ENCODE measurements at regions not wholly inside any gene's neighbourhood (a gene's known extent, or its start where the extent isn't known, plus 50 kb on each side); places are given as distances from the start of the nearest gene placed in this dataset.

GRCh38 chr15:97443101-97443500 is 517.4 kb upstream of the ARRDC4 start:
- Histone ChIP-seq H3K9me3 (ENCODE audit: control insufficient read depth, low read length) (no peaks in the 10 kb centered on the region), H3K27ac (ENCODE audit: insufficient read depth, low read depth, low read length, poor library complexity, severe bottlenecking) (no peak overlapping the region), H3K4me1 (ENCODE audit: control insufficient read depth, insufficient read depth, low read length) (no peaks in the 10 kb centered on the region), H3K27me3 (ENCODE audit: control insufficient read depth, insufficient read depth, low read length, poor library complexity, severe bottlenecking) (no peaks in the 10 kb centered on the region), H3K4me3 (ENCODE audit: insufficient read depth, low read depth, low read length) (no peak overlapping the region), H3K36me3 (ENCODE audit: control insufficient read depth, insufficient read depth, low read length) (no peaks in the 10 kb centered on the region)
- WGBS, 2 experiments = 74 to 100% methylated on average over 1 of the region's 1 CpG

DNA sequence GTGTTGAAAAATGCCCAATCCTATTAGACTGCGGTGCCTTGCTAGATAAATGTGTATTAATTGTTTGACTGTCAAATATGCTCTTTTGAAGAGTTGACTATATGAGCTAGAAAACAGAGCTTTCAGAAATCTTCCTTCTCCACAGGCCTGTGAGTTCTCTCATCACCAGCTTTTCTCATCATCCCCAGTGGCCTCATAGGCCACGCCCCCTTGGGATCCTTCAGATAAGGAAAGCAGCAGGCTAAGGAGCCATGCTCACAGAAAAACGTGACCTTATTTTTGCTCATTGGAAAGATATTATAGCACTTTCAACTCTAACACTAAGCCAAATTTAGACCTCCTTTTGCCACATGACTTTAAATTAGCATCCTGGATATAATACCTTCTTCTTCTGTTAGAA is 514.4 kb upstream of the ARRDC4 start:
- Histone ChIP-seq H3K27ac (ENCODE audit: insufficient read depth, low read depth, low read length, poor library complexity, severe bottlenecking) (no peak overlapping the region), H3K36me3 (ENCODE audit: control insufficient read depth, insufficient read depth, low read length) (no peaks in the 10 kb centered on the region), H3K27me3 (ENCODE audit: control insufficient read depth, insufficient read depth, low read length, poor library complexity, severe bottlenecking) (no peaks in the 10 kb centered on the region), H3K9me3 (ENCODE audit: control insufficient read depth, low read length) (no peaks in the 10 kb centered on the region), H3K4me1 (ENCODE audit: control insufficient read depth, insufficient read depth, low read length) (no peaks in the 10 kb centered on the region), H3K4me3 (ENCODE audit: insufficient read depth, low read depth, low read length) (no peak overlapping the region)
- 82 to 86% methylated on average over 3 of the region's 3 CpGs for WGBS, 2 experiments

DNA sequence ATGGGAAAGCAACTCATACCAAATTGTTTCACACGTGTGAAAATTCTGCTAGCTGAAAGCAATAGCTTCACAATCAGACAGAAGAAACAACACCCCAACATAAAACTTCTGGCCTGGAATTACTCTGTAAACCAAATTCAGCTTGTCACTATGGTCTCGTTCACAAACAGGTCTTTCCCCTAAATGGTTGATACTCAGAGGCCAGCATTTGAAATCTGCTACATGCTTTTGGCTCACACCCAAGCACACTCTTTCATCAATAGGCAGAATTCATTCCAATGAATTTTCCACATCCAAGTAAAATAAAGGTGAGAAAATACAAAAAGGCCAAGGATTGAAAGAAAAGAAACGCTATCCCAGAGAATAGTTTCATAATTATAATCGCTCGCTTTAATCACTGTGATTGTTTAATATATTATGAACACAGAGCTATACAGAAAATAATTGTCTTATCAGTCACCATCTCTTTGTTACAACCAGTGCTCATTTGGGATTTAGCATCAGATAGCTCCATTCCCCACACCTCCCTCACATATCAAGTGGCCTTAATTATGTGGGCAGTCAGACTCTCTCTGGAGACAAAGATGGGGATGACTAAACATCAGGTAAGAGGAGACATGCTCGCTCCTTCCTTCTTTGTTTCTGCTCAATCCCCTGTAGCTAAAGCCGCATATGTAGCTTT is 503.8 kb upstream of the ARRDC4 start:
- H3K4me1 ChIP-seq (ENCODE audit: control insufficient read depth, insufficient read depth, low read length) = no peaks in the 10 kb centered on the region
- H3K4me3 ChIP-seq (ENCODE audit: insufficient read depth, low read depth, low read length) = no peak overlapping the region
- no peaks in the 10 kb centered on the region for H3K9me3 ChIP-seq (ENCODE audit: control insufficient read depth, low read length)
- no peaks in the 10 kb centered on the region for H3K27me3 ChIP-seq (ENCODE audit: control insufficient read depth, insufficient read depth, low read length, poor library complexity, severe bottlenecking)
- no peak overlapping the region for H3K27ac ChIP-seq (ENCODE audit: insufficient read depth, low read depth, low read length, poor library complexity, severe bottlenecking)
- no peaks in the 10 kb centered on the region for H3K36me3 ChIP-seq (ENCODE audit: control insufficient read depth, insufficient read depth, low read length)
- 86 to 87% methylated on average over 3 to 7 of the region's 7 CpGs for WGBS, 2 experiments

- H3K27me3 ChIP-seq (ENCODE audit: control insufficient read depth, insufficient read depth, low read length, poor library complexity, severe bottlenecking) = no peaks in the 10 kb centered on the region
- H3K27ac ChIP-seq (ENCODE audit: insufficient read depth, low read depth, low read length, poor library complexity, severe bottlenecking) = no peak overlapping the region
- no peaks in the 10 kb centered on the region for H3K4me1 ChIP-seq (ENCODE audit: control insufficient read depth, insufficient read depth, low read length)
- H3K4me3 ChIP-seq (ENCODE audit: insufficient read depth, low read depth, low read length) = no peak overlapping the region
- H3K36me3 ChIP-seq (ENCODE audit: control insufficient read depth, insufficient read depth, low read length) = no peaks in the 10 kb centered on the region
- 92% methylated on average over 1 of the region's 3 CpGs; no CpG with 5 or more reads in 1 of the 2 experiments for WGBS, 2 experiments
- no peaks in the 10 kb centered on the region for H3K9me3 ChIP-seq (ENCODE audit: control insufficient read depth, low read length)
Measured at GRCh38 chr15:97457203-97457847, 503.2 kb upstream of the ARRDC4 start.

GRCh38 chr15:97459771-97460170 is 500.7 kb upstream of the ARRDC4 start:
- H3K9me3 ChIP-seq (ENCODE audit: control insufficient read depth, low read length) = no peaks in the 10 kb centered on the region
- H3K27ac ChIP-seq (ENCODE audit: insufficient read depth, low read depth, low read length, poor library complexity, severe bottlenecking) = no peak overlapping the region
- H3K4me3 ChIP-seq (ENCODE audit: insufficient read depth, low read depth, low read length) = no peak overlapping the region
- H3K27me3 ChIP-seq (ENCODE audit: control insufficient read depth, insufficient read depth, low read length, poor library complexity, severe bottlenecking) = no peaks in the 10 kb centered on the region
- 84 to 95% methylated on average over 1 of the region's 1 CpG for WGBS, 2 experiments
- H3K36me3 ChIP-seq (ENCODE audit: control insufficient read depth, insufficient read depth, low read length) = no peaks in the 10 kb centered on the region
- H3K4me1 ChIP-seq (ENCODE audit: control insufficient read depth, insufficient read depth, low read length) = no peaks in the 10 kb centered on the region

- Histone ChIP-seq H3K36me3 (ENCODE audit: control insufficient read depth, insufficient read depth, low read length) (no peaks in the 10 kb centered on the region), H3K9me3 (ENCODE audit: control insufficient read depth, low read length) (no peaks in the 10 kb centered on the region), H3K4me3 (ENCODE audit: insufficient read depth, low read depth, low read length) (no peak overlapping the region), H3K27ac (ENCODE audit: insufficient read depth, low read depth, low read length, poor library complexity, severe bottlenecking) (no peak overlapping the region), H3K27me3 (ENCODE audit: control insufficient read depth, insufficient read depth, low read length, poor library complexity, severe bottlenecking) (no peaks in the 10 kb centered on the region), H3K4me1 (ENCODE audit: control insufficient read depth, insufficient read depth, low read length) (no peaks in the 10 kb centered on the region)
- WGBS, 2 experiments = 87 to 100% methylated on average over 1 of the region's 1 CpG
Measured at GRCh38 chr15:97461226-97461625, 499.3 kb upstream of the ARRDC4 start.

DNA sequence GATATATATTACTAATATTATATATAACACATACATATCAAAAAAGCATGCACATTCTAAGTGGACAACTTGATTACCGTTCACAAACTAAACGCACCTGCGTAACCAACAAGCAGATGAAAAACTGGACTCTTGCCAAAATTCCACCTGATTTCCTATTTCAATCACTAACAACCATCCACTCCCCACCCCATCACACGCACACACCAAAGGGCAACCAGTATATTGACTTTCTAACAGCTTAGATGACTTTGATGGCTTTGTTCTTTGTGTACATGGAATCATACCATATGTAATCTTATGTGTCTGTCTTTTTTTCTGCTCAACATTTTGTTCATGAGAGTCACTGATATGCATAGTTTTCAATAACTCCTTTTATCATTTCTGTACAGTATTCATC is 496.8 kb upstream of the ARRDC4 start:
- WGBS, 2 experiments = 71 to 83% methylated on average over 4 of the region's 4 CpGs
- no peaks in the 10 kb centered on the region for H3K36me3 ChIP-seq (ENCODE audit: control insufficient read depth, insufficient read depth, low read length)
- no peak overlapping the region for H3K4me3 ChIP-seq (ENCODE audit: insufficient read depth, low read depth, low read length)
- H3K27ac ChIP-seq (ENCODE audit: insufficient read depth, low read depth, low read length, poor library complexity, severe bottlenecking) = no peak overlapping the region
- no peaks in the 10 kb centered on the region for H3K27me3 ChIP-seq (ENCODE audit: control insufficient read depth, insufficient read depth, low read length, poor library complexity, severe bottlenecking)
- H3K4me1 ChIP-seq (ENCODE audit: control insufficient read depth, insufficient read depth, low read length) = no peaks in the 10 kb centered on the region
- no peaks in the 10 kb centered on the region for H3K9me3 ChIP-seq (ENCODE audit: control insufficient read depth, low read length)

GRCh38 chr15:97470417-97470816 is 490.1 kb upstream of the ARRDC4 start:
- no peaks in the 10 kb centered on the region for H3K4me1 ChIP-seq (ENCODE audit: control insufficient read depth, insufficient read depth, low read length)
- no peak overlapping the region for H3K27ac ChIP-seq (ENCODE audit: insufficient read depth, low read depth, low read length, poor library complexity, severe bottlenecking)
- H3K9me3 ChIP-seq (ENCODE audit: control insufficient read depth, low read length) = peaks cover 2% of the 10 kb centered on the region
- no peaks in the 10 kb centered on the region for H3K27me3 ChIP-seq (ENCODE audit: control insufficient read depth, insufficient read depth, low read length, poor library complexity, severe bottlenecking)
- no peak overlapping the region for H3K4me3 ChIP-seq (ENCODE audit: insufficient read depth, low read depth, low read length)
- no peaks in the 10 kb centered on the region for H3K36me3 ChIP-seq (ENCODE audit: control insufficient read depth, insufficient read depth, low read length)

DNA sequence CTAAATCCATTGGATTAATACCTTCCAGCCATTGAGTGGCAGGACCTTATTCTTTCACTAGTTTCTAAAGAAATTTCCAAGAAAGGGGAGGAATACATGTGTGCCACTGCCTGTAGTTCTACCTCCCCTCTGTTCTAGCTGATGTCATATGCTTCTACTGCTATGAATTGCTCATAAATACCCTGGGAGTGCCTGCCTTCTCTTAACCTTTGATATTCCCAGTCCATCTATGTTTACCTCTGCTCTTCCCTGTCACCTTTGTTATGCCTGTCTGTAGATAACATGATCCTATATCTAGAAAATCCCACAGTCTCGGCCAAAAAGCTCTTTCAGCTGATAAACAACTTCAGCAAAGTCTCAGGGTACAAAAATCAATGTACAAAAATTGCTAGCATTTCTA is 486.9 kb upstream of the ARRDC4 start:
- Histone ChIP-seq H3K27ac (ENCODE audit: insufficient read depth, low read depth, low read length, poor library complexity, severe bottlenecking) (no peak overlapping the region), H3K9me3 (ENCODE audit: control insufficient read depth, low read length) (peaks cover 2% of the 10 kb centered on the region), H3K4me1 (ENCODE audit: control insufficient read depth, insufficient read depth, low read length) (no peaks in the 10 kb centered on the region), H3K4me3 (ENCODE audit: insufficient read depth, low read depth, low read length) (no peak overlapping the region), H3K36me3 (ENCODE audit: control insufficient read depth, insufficient read depth, low read length) (no peaks in the 10 kb centered on the region), H3K27me3 (ENCODE audit: control insufficient read depth, insufficient read depth, low read length, poor library complexity, severe bottlenecking) (no peaks in the 10 kb centered on the region)
- WGBS, 2 experiments = 82 to 100% methylated on average over 1 of the region's 1 CpG

GRCh38 chr15:97479957-97480356 is 480.5 kb upstream of the ARRDC4 start:
- WGBS, 2 experiments = 100% methylated on average over 3 of the region's 3 CpGs; no CpG with 5 or more reads in 1 of the 2 experiments
- no peaks in the 10 kb centered on the region for H3K9me3 ChIP-seq (ENCODE audit: control insufficient read depth, low read length)
- no peak overlapping the region for H3K27ac ChIP-seq (ENCODE audit: insufficient read depth, low read depth, low read length, poor library complexity, severe bottlenecking)
- no peaks in the 10 kb centered on the region for H3K4me1 ChIP-seq (ENCODE audit: control insufficient read depth, insufficient read depth, low read length)
- H3K36me3 ChIP-seq (ENCODE audit: control insufficient read depth, insufficient read depth, low read length) = no peaks in the 10 kb centered on the region
- H3K27me3 ChIP-seq (ENCODE audit: control insufficient read depth, insufficient read depth, low read length, poor library complexity, severe bottlenecking) = no peaks in the 10 kb centered on the region
- H3K4me3 ChIP-seq (ENCODE audit: insufficient read depth, low read depth, low read length) = no peak overlapping the region
